Activated CD8-positive, alpha-beta T cell treated with anti-CD3 and anti-CD28 coated beads, Interleukin-2, amount 10 ng/mL, durations not matched to agents 7 days and 5 days (primary cell): ENCODE measurements at regions not wholly inside any gene's neighbourhood (a gene's known extent, or its start where the extent isn't known, plus 50 kb on each side); places are given as distances from the start of the nearest gene placed in this dataset.

ENCODE experiments used
- ATAC-seq: fragments of 150-1000 bp; cut with Tn5 transposase; one replicate; pipeline ENCODE4 v1.10.0; 2021; ENCODE audit warnings: moderate library complexity
- CTCF ChIA-PET: fragments of 350-600 bp; sonication (Branson Sonifier 250); formaldehyde crosslinking; loops from one replicate; lab custom pipeline; 2021; ENCODE audit warnings: antibody characterized with exemption; lab: Charles Lee
- POLR2A ChIA-PET: fragments of 350-600 bp; sonication (Branson Sonifier 250); formaldehyde crosslinking; loops from one replicate; lab custom pipeline; 2021; ENCODE audit warnings: antibody characterized with exemption; lab: Charles Lee
- DNase-seq: peaks from one replicate; pipeline ENCODE4 v3.0.0-alpha.2; 2020
- H3K27ac Mint-ChIP-seq: one replicate; pipeline ENCODE4 v1.8.0; 2021; ENCODE audit warnings: mild to moderate bottlenecking, mixed read lengths
- H3K27me3 Mint-ChIP-seq: one replicate; pipeline ENCODE4 v1.8.0; 2021; ENCODE audit warnings: low read depth, mixed read lengths
- H3K36me3 Mint-ChIP-seq: one replicate; pipeline ENCODE4 v1.8.0; 2021; ENCODE audit warnings: low read depth, mixed read lengths
- H3K4me1 Mint-ChIP-seq: one replicate; pipeline ENCODE4 v1.8.0; 2021; ENCODE audit warnings: low read depth, mixed read lengths
- H3K4me3 Mint-ChIP-seq: one replicate; pipeline ENCODE4 v1.8.0; 2021; ENCODE audit warnings: mild to moderate bottlenecking, mixed read lengths
- H3K9me3 Mint-ChIP-seq: one replicate; pipeline ENCODE4 v1.8.0; 2022; ENCODE audit warnings: mixed read lengths; ENCODE audit not compliant: insufficient read depth

GRCh38 chr2:64795024-64795592 lies 141.4 kb upstream of the SERTAD2 start:
- no peak overlapping the region for H3K27ac Mint-ChIP-seq
- POLR2A ChIA-PET: no interaction called here
- no peaks in the 10 kb centered on the region for H3K4me1 Mint-ChIP-seq
- no peaks in the 10 kb centered on the region for H3K9me3 Mint-ChIP-seq
- H3K4me3 Mint-ChIP-seq: no peak overlapping the region
- H3K27me3 Mint-ChIP-seq: peaks cover 17% of the 10 kb centered on the region
- DNase-seq (no peak), ATAC-seq (no peak)
- CTCF ChIA-PET: interaction anchor here (2.5 kb wide), 1 partner anchor 37 kb away, joined by 9 read pairs; no protein-coding TSS in a partner anchor
- no peaks in the 10 kb centered on the region for H3K36me3 Mint-ChIP-seq

GRCh38 chr2:64796926-64797325 lies 143.2 kb upstream of the SERTAD2 start:
- POLR2A ChIA-PET: no interaction called here
- Mint-ChIP-seq H3K27me3 (peaks cover 17% of the 10 kb centered on the region), H3K4me3 (no peak overlapping the region), H3K27ac (no peak overlapping the region), H3K4me1 (no peaks in the 10 kb centered on the region), H3K9me3 (no peaks in the 10 kb centered on the region), H3K36me3 (no peaks in the 10 kb centered on the region)
- DNase-seq: no peak
- CTCF ChIA-PET: no interaction called here
- ATAC-seq: no peak

DNA sequence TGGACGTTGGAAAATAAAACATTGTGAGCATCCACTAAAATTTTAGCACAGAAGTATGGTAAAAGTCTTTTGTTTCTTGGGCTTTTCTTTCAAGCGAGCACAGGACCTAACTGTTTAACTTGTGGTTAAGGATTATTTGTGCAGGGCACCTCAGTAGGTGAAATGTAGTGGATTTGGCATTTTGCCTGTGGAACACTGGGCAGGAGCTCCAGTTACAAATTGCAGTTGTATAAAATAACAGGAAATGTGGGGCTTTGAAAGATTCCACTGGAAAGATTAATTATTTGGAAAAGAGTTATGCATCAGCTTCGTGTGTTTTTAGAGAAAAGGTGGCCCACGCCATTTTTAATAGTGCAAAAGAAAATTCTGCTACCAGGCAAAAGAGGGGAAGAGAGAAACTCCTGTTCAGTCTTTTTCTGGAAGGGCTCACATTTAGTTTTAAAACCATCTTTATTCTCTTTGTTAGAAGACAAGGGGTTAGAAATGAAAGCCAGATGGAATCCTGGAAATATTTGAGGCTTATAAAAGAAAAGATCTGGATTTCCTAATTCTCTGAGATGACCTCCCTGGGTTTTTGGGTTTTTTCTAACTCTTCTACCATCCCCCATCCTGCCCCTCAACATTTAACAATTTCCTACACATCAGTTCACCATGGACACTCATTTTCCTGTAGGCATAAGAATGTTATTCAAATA lies 144.3 kb upstream of the SERTAD2 start:
- Mint-ChIP-seq H3K4me3 (no peak overlapping the region), H3K36me3 (no peaks in the 10 kb centered on the region), H3K27me3 (peaks cover 15% of the 10 kb centered on the region), H3K27ac (no peak overlapping the region), H3K9me3 (no peaks in the 10 kb centered on the region), H3K4me1 (no peaks in the 10 kb centered on the region)
- DNase-seq (no peak), ATAC-seq (no peak)
- CTCF ChIA-PET: no interaction called here
- POLR2A ChIA-PET: no interaction called here

- ATAC-seq (no peak), DNase-seq (no peak)
- H3K4me3 Mint-ChIP-seq: no peak overlapping the region
- no peaks in the 10 kb centered on the region for H3K4me1 Mint-ChIP-seq
- CTCF ChIA-PET: no interaction called here
- H3K27ac Mint-ChIP-seq: no peak overlapping the region
- no peaks in the 10 kb centered on the region for H3K36me3 Mint-ChIP-seq
- peaks cover 6% of the 10 kb centered on the region for H3K27me3 Mint-ChIP-seq
- POLR2A ChIA-PET: no interaction called here
- H3K9me3 Mint-ChIP-seq: no peaks in the 10 kb centered on the region
These were observed 146.0 kb upstream of the SERTAD2 start for GRCh38 chr2:64799592-64800252.

DNA sequence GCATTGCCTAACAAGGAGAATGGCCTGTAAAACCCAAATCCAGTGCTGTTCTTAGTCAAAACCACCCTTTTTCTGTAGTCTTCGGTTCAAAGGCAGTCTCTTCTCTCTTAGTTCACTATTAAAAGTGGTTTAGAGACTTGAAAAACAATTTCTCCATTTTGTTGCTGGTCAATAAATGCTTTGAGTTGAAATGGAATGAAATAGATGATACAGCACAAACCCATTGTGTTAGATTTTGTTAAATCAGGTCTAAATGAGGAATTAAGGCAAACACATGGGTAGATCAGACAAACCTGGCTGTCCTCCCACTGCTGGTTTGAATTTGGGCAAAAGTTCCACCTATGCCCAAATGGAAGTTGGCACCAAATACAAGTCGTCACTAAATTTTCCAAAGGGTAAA lies 150.1 kb upstream of the SERTAD2 start:
- Mint-ChIP-seq H3K4me1 (peaks cover 13% of the 10 kb centered on the region), H3K27me3 (peaks cover 4% of the 10 kb centered on the region), H3K4me3 (no peak overlapping the region), H3K9me3 (no peaks in the 10 kb centered on the region), H3K27ac (no peak overlapping the region), H3K36me3 (no peaks in the 10 kb centered on the region)
- POLR2A ChIA-PET: no interaction called here
- ATAC-seq (no peak), DNase-seq (no peak)
- CTCF ChIA-PET: no interaction called here

DNA sequence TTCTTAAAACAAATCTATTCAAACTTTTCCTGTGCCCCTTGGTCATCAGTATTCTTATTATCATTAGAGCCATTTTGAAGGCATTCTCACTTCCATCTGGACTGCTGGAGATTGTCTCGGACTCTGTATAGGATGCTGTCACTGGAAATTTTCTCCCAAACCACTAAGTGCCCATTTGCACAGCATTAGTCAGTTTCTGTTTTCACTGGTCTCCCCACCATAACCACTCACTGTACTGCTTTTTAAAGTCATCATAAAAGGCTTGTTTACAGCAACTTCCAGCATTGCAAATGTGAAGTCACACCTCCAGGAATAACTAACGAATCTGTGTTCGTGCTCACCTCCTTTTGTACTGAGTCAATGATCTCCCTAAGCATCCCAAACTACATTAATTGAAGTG lies 150.9 kb upstream of the SERTAD2 start:
- DNase-seq (no peak), ATAC-seq (no peak)
- Mint-ChIP-seq H3K36me3 (no peaks in the 10 kb centered on the region), H3K4me3 (no peak overlapping the region), H3K27me3 (peaks cover 4% of the 10 kb centered on the region), H3K4me1 (peaks cover 13% of the 10 kb centered on the region), H3K27ac (no peak overlapping the region), H3K9me3 (no peaks in the 10 kb centered on the region)
- CTCF ChIA-PET: no interaction called here
- POLR2A ChIA-PET: no interaction called here

GRCh38 chr2:64807417-64807816 lies 153.7 kb upstream of the SERTAD2 start:
- Mint-ChIP-seq H3K27me3 (peaks cover 4% of the 10 kb centered on the region), H3K4me3 (no peak overlapping the region), H3K27ac (no peak overlapping the region), H3K4me1 (peaks cover 22% of the 10 kb centered on the region), H3K36me3 (no peaks in the 10 kb centered on the region), H3K9me3 (no peaks in the 10 kb centered on the region)
- POLR2A ChIA-PET: interaction anchor here (0.9 kb wide), 1 partner anchor 32 kb away, joined by 4 read pairs; no protein-coding TSS in a partner anchor
- ATAC-seq (no peak), DNase-seq (no peak)
- CTCF ChIA-PET: interaction anchor here (1.0 kb wide), 1 partner anchor 152 kb away, joined by 3 read pairs; no protein-coding TSS in a partner anchor

DNA sequence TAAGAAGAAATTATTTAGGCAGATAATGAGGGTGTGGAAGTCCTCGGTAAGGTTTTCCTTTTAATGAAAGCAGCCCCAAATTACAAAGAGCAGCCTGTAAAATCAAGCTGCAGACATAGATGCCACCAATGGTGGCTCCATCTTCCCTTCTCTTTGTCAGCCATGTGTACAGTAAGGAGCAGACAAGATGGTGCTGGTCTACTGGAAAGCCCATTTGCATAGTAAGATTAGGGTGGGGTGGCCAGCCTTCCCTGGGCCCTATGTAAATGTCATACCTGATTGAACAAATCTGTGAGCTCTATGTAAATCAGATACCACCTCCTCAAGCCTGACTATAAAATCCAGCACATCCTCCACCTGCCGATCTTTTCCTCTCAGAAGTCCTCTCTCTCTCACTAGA lies 154.4 kb upstream of the SERTAD2 start:
- Mint-ChIP-seq H3K27me3 (no peaks in the 10 kb centered on the region), H3K36me3 (no peaks in the 10 kb centered on the region), H3K4me1 (peaks cover 25% of the 10 kb centered on the region), H3K27ac (no peak overlapping the region), H3K9me3 (no peaks in the 10 kb centered on the region), H3K4me3 (no peak overlapping the region)
- ChIA-PET CTCF (interaction anchor here (0.6 to 1.4 kb wide), 4 partner anchors 21 to 161 kb away, joined by 3 to 4 read pairs (median 3); no protein-coding TSS in a partner anchor), POLR2A (interaction anchor here (0.9 kb wide), 1 partner anchor 33 kb away, joined by 4 read pairs; no protein-coding TSS in a partner anchor)
- DNase-seq (no peak), ATAC-seq (no peak)

GRCh38 chr2:64808754-64809153 lies 155.0 kb upstream of the SERTAD2 start:
- Mint-ChIP-seq H3K36me3 (no peaks in the 10 kb centered on the region), H3K4me3 (no peak overlapping the region), H3K9me3 (no peaks in the 10 kb centered on the region), H3K4me1 (peaks cover 25% of the 10 kb centered on the region), H3K27me3 (no peaks in the 10 kb centered on the region), H3K27ac (no peak overlapping the region)
- ATAC-seq: no peak
- DNase-seq: no peak
- CTCF ChIA-PET: interaction anchor here (1.3 to 1.4 kb wide), 2 partner anchors 22 to 162 kb away, joined by 3 to 4 read pairs; no protein-coding TSS in a partner anchor
- POLR2A ChIA-PET: no interaction called here

GRCh38 chr2:64809216-64809615 lies 155.5 kb upstream of the SERTAD2 start:
- no peaks in the 10 kb centered on the region for H3K9me3 Mint-ChIP-seq
- no peak overlapping the region for H3K27ac Mint-ChIP-seq
- POLR2A ChIA-PET: no interaction called here
- H3K4me3 Mint-ChIP-seq: no peak overlapping the region
- CTCF ChIA-PET: interaction anchor here (1.3 to 1.4 kb wide), 2 partner anchors 22 to 163 kb away, joined by 3 to 4 read pairs; no protein-coding TSS in a partner anchor
- no peak for ATAC-seq
- DNase-seq: no peak
- H3K36me3 Mint-ChIP-seq: no peaks in the 10 kb centered on the region
- peaks cover 27% of the 10 kb centered on the region for H3K4me1 Mint-ChIP-seq
- no peaks in the 10 kb centered on the region for H3K27me3 Mint-ChIP-seq

DNA sequence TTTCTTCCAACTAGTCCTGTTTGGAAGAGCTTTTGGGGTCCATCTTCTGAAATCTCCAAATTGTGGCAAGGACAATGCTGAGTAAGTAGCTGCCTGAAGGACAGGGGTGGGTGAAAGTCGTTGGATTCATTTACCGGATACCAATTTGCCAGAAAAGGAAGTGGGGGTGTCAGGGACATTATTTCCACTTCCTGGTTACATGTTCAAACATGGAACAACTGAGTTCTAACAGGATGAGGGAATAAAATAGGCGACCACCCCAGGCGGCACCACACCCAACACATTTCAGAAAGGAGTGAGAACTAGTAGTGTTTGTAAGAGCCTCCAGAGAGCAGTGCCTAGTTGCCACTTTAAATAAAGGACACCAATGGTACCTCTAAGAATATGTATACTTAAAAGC lies 158.6 kb upstream of the SERTAD2 start:
- CTCF ChIA-PET: interaction anchor here (1.0 to 1.2 kb wide), 2 partner anchors 20 to 28 kb away, joined by 3 read pairs; no protein-coding TSS in a partner anchor

DNA sequence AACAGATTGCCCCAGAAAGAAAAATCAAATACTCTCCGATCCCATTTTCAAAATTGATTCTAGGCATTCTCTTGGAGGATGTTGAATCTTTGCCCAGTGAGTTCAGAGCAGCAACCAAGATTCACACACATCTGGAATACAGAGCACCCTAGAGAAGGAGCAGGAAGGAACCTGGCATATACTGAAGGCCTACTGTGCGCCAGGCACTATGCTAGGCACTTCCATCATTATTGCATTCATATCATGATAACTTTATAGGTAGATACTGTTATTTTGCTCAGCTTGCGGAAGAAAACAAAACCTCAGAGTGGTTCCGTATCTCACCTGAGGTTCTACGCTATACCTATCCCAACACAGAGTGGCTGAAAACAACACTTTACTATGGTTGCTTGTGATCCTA lies 160.3 kb upstream of the SERTAD2 start:
- H3K9me3 Mint-ChIP-seq: no peaks in the 10 kb centered on the region
- H3K4me1 Mint-ChIP-seq: peaks cover 27% of the 10 kb centered on the region
- H3K27ac Mint-ChIP-seq: no peak overlapping the region
- H3K36me3 Mint-ChIP-seq: no peaks in the 10 kb centered on the region
- no peaks in the 10 kb centered on the region for H3K27me3 Mint-ChIP-seq
- ATAC-seq (no peak), DNase-seq (no peak)
- H3K4me3 Mint-ChIP-seq: no peak overlapping the region
- POLR2A ChIA-PET: no interaction called here
- CTCF ChIA-PET: interaction anchor here (1.2 to 2.4 kb wide), 2 partner anchors 18 to 42 kb away, joined by 3 to 8 read pairs; no protein-coding TSS in a partner anchor

More for the DNA sequence above, 158.6 kb upstream of the SERTAD2 start:
- POLR2A ChIA-PET: interaction anchor here (0.5 kb wide), 1 partner anchor 42 kb away, joined by 3 read pairs; no protein-coding TSS in a partner anchor
- DNase-seq: no peak
- peak; percentile 39 for ATAC-seq
- H3K4me1 Mint-ChIP-seq: peaks cover 27% of the 10 kb centered on the region
- H3K36me3 Mint-ChIP-seq: no peaks in the 10 kb centered on the region
- H3K27me3 Mint-ChIP-seq: no peaks in the 10 kb centered on the region
- H3K27ac Mint-ChIP-seq: no peak overlapping the region
- H3K9me3 Mint-ChIP-seq: no peaks in the 10 kb centered on the region
- H3K4me3 Mint-ChIP-seq: no peak overlapping the region
